HG02885 (cell line): ENCODE measurements at regions not wholly inside any gene's neighbourhood (a gene's known extent, or its start where the extent isn't known, plus 50 kb on each side); places are given as distances from the start of the nearest gene placed in this dataset.
A peak's percentile ranks its signal among the peaks of the same experiment; 100 is the strongest.
"Not testable (repeated sequence)": the region's sequence is repeated elsewhere in the genome, so short reads cannot be mapped to it uniquely, and the experiment has no call there.

Experiments
- ATAC-seq: cut with Tn5 transposase; IDR thresholded peaks from one replicate; pipeline ENCODE4 v1.9.1; 2021; ENCODE audit warnings: mild to moderate bottlenecking; ENCODE audit not compliant: unreplicated experiment, poor library complexity

GRCh38 chr12:87599459-87599858 lies 429.7 kb downstream of the C12orf50 start:
- ATAC-seq = no peak

GRCh38 chr12:87597114-87597513 lies 432.1 kb downstream of the C12orf50 start:
- ATAC-seq = no peak

- ATAC-seq = no peak
These were observed 432.6 kb downstream of the C12orf50 start for GRCh38 chr12:87596636-87597035.

- no peak for ATAC-seq
These were observed 433.1 kb downstream of the C12orf50 start for GRCh38 chr12:87596134-87596533.

GRCh38 chr12:87585882-87586557 lies 443.2 kb downstream of the C12orf50 start:
- ATAC-seq = no peak

- ATAC-seq = not testable (repeated sequence)
These were observed 450.1 kb downstream of the C12orf50 start for GRCh38 chr12:87579091-87579490.

- ATAC-seq = no peak
These were observed 453.3 kb downstream of the C12orf50 start for GRCh38 chr12:87575906-87576305.

- ATAC-seq = not testable (repeated sequence)
These were observed 462.3 kb downstream of the C12orf50 start for GRCh38 chr12:87566918-87567317.

- no peak for ATAC-seq
These were observed 472.2 kb downstream of the C12orf50 start for GRCh38 chr12:87556985-87557384.

GRCh38 chr12:87531213-87531612 lies 498.0 kb downstream of the C12orf50 start:
- not testable (repeated sequence) for ATAC-seq

GRCh38 chr12:87529413-87529812 lies 499.8 kb downstream of the C12orf50 start:
- ATAC-seq = no peak

- no peak for ATAC-seq
These were observed 508.2 kb downstream of the C12orf50 start for GRCh38 chr12:87520968-87521367.

- ATAC-seq = no peak
These were observed 510.7 kb downstream of the C12orf50 start for GRCh38 chr12:87518481-87518880.

GRCh38 chr12:87518036-87518435 lies 511.2 kb downstream of the C12orf50 start:
- no peak for ATAC-seq

- ATAC-seq = no peak
These were observed 515.5 kb downstream of the C12orf50 start for GRCh38 chr12:87513536-87514280.

- ATAC-seq = no peak
These were observed 517.8 kb downstream of the C12orf50 start for GRCh38 chr12:87511371-87511770.

GRCh38 chr12:87509237-87509820 lies 519.9 kb downstream of the C12orf50 start:
- ATAC-seq = peak; percentile 43

- ATAC-seq = no peak
These were observed 537.6 kb downstream of the C12orf50 start for GRCh38 chr12:87491598-87491997.

- ATAC-seq = no peak
These were observed 538.1 kb downstream of the C12orf50 start for GRCh38 chr12:87491089-87491488.

GRCh38 chr12:87469295-87469694 lies 559.9 kb downstream of the C12orf50 start:
- no peak for ATAC-seq

- ATAC-seq = no peak
These were observed 561.3 kb downstream of the C12orf50 start for GRCh38 chr12:87467936-87468335.
